IPS-NIHi11 (cell line): ENCODE measurements at regions not wholly inside any gene's neighbourhood (a gene's known extent, or its start where the extent isn't known, plus 50 kb on each side); places are given as distances from the start of the nearest gene placed in this dataset.

Source experiments
- DNase-seq: peaks from one replicate; pipeline ENCODE4 v3.0.0; 2012; ENCODE audit warnings: mixed read lengths, low spot score

DNA sequence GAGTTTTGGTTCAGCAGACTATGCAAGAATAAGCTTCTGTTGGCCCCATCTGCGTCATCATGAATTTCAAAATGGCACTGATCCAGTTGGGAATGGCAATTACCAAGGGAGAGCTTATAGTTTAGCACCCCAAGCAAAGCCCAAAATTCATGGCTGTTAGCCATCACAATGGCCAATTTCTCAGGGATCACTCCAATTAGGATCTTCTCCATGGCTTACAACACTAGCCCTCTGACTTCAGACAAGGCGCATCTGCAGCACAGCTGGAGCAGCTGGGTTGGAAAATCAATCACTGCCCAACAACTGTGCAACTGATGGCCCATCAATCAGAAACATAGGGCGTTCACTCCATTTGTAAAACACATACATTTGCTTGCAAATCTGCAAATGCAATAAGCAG, 273.6 kb downstream of the SRBD1 start:
- DNase-seq: no peak

DNA sequence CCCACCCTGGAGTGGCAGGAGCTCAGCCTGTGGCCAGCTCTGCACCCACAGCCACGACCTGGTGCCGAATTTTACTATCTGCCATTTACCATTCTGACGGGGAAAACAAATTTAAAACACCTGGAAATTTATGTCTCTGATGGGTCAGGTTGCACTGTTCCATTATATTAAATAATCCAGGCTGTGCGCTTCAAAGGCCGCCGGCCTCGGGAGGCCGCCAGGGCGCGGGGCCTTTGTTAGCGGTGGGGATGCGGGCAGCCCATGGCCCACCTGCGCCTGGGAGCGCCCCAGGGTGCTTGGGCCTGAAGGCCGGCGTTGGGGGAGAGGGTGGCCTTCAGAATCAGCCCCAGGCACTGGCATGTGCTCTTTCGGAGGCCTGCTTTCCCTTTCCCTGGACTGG, 276.9 kb downstream of the SRBD1 start:
- no peak for DNase-seq

DNA sequence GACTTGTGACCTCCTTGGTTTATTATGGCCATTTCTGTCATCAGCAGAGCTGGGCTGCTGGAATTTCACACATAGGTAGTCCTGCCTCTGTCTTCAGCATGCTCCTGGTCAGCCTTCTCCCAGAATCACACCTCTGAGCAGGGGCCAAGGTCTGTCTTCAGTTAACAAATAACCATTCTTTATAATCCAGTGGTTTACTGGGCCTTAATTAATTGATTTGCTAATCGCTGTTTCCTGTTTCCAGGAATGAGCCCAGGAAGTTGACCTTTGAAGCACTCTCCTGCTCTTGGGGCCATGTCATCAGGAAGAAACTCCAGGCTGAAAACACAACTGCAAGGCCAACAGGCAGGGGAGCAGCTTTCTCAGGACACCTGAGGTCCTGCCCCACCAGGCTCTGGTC, 278.5 kb downstream of the SRBD1 start:
- DNase-seq: no peak

DNA sequence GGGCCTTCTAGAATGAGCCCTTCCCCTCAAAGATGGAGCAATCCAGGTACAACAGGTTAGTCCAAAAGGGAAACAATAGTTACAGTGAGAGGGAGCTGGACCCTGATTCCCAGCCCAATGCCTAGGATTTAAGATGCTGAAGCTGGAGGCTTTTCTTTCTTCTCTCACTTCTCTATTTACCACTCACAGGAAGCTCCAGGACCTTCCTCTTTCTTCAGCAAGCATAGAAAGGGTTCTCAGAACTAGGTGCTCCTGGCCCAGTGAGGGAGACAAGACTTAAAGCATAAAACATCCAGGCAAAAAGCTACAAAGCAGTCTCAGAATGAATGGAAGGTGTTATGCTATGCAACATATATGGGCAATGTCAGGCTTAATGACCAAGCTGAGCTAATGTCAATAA, 279.0 kb downstream of the SRBD1 start:
- no peak for DNase-seq

DNA sequence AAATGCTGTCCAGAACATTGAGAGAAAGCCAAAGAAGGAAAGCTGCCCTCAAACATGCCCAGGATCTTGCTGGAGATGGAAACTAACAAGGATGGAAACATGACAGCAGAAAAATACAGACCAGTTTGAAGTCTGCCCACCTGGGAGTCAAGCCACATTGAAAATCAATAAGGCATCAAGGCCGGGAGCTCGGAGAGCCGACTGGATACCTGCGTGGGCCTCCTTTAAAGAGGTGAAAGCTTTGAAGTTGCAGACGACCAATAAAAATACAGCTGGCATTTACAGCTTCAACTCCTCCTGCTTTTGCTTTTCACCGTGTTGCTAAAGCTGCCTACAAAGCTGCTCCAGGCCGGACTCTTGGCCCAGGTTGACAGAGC, 279.7 kb downstream of the SRBD1 start:
- DNase-seq: no peak

DNA sequence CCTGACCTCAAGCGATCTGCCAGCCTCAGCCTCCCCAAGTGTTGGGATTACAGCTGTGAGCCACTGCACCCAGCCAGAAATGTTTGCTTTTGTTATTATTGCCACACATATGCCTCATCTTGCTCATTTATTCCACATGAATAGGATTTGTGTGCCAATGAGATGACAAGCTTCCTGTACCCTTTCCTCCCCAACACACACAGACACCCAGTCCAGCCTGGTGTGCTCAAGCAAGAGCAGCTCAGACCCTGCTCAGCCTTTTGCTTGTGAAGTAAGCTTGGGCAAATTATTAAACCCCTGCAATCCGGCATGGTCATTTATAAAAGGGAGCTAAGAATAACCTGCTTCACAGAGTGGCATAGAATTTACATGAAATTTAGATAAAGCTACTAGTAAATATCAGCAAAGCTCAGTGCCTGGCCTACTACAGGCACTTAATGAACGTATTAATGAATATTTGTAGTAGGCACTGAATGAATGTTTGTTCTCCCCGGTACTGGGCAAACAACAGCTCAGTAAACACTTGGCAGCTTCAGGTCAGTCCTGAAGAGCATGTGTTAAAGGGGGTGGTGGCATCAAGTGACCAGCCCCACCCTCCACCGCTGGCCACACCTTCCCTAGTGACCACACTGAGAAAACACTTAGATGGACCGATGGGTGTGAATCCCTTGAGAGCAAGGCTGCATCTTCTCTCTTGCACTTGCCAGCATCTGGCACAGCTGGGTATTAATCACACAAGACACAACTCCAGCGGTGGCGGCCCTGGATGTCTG, 280.2 kb downstream of the SRBD1 start:
- peak; percentile 35 for DNase-seq

DNA sequence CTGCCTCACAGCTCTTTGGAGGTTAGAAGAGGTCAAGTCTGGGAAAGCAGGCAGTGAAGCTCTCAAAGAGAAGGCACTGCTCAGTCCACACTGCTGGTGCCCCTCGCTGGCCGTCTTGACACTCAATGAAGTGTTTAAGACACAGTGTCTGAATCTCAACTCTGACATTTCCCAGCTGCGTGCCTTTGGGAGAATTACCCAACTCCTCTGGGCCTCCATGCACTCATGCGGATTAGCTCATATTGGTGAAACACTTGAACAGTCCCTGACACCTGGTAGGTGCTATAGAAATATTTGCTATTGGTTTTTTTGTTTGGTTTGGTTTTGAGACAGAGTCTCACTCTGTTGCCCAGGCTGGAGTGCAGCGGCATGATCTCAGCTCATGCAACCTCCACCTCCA, 281.0 kb downstream of the SRBD1 start:
- DNase-seq: no peak

DNA sequence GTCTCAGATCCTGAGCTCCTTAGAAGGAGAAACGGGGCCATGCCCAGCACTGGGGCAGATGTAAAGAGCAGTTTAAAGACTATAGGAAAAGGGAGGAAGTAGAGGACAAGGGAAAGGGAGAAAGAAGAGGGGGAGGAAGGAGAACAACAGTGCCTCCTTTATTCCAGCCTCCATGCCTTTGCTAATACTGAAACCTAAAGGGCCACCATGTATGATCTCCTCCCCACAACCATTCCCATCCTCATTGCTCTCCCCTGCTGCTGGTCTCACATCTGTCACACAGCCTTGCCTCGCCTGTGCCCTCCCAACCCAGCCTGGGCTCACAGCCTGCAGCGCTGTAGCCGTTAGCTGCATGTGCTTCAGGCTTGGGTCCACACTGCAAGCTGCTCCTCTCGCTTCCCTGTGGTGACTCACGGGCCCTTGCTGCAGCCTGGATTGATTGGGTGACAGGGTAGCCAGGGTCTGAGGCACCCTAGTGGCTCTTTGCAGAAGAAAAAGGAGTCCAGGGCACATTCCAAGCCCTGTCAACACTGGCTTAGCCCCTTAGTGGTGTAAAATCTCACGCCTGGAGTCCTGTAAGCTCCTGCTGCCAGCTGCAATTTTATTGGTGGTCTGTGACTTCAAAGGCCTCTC, 281.9 kb downstream of the SRBD1 start:
- DNase-seq: peak; percentile 28

DNA sequence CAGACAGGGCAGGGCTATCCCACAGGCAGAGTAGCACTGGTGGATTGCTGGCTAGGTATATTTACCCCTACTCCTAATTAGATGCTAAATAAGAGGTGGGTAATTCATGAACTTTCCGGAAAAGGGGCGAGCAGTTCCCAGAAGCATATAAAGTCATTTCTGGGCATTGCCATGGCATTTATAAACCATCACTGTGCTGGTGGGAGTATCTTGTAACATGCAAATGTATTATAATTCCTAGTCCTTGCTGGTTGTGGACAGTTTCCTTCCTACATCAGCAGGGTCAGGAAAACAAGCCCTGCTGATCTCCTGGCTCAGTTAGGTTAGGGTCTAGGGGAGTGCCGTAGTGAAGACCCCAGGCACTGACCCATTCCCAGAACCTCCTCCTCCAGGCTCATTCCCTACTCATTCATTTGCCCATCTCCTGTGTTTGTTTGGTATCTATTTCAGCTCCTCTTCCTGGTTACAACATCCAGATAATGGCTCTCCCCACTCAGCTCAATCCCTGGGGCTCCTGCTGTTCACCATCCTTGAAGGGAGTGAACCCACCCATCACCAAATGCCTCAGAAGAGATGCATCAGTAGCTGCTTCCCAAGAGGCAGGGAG, 282.7 kb downstream of the SRBD1 start:
- DNase-seq: no peak

DNA sequence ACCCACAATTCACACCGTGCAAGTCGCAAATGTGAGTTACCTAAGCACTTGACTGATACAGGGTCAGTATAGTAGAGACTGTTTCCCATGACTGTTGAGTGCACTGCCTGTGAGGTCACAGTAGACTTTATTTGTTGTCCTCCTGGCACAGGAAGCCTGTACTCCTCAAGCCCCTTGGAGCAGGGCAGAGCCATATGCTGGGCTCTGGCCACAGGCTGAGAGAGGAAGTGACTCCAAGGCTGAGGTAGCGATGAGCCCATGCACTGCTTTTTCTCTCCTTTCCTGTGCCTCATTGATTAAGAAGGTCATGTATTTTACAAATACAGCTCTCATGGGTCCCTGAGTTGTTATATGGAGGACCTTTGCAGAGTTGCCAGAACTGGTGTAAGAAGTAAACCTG, 287.7 kb downstream of the SRBD1 start:
- no peak for DNase-seq

DNA sequence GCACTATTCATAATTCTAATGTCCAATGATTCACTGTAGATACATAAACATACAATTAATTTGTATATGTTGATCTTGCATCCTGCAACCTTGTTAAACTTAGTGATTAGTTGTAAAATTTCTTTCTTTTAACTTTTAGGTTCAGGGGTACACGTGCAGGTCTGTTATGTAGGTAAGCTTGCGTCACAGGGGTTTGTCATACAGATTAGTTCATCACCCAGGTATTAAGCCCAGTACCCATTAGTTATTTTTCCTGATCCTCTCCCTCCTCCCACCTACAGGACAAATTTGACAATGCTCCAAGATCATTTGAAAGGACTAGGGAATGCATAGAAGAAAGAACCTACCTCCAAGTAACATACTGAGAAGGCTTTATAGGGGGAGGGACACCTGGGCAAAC, 290.1 kb downstream of the SRBD1 start:
- DNase-seq: no peak

DNA sequence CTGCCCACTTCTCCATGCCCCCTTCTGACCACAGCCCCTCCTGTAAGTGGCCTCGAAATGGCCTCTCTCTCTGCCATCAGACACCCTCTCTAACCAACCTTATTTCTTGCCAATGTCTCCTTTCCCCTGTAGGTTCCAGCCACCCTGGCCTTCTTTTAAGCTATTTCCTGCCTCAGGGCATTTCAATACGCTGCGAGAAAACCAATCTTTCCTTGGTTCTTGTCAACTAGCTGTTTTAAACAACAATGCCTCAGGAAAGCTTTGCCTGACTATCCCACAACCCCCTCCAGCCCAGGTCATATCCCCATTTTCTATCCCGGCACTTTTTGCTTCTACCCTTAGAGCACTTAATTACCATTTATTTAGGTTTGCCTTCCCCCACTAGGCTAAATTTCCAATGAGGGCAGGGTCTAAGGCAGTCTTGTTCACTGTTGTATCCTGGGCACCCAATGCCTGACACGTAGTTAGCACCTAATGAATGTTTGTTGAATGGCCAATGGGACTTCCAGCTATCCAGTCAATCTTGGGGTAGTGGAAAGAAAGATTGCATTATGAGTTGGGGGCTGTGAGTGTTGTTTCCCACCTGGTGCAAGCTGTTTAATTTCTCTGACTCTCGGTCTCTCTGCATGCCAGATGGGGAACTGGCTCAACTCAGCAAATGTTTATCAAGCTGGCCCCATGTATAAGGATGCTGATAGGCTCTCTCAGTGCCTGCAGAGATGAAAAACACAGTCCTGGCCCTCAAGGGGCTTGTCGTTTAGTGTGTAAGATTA, 291.2 kb downstream of the SRBD1 start:
- no peak for DNase-seq

DNA sequence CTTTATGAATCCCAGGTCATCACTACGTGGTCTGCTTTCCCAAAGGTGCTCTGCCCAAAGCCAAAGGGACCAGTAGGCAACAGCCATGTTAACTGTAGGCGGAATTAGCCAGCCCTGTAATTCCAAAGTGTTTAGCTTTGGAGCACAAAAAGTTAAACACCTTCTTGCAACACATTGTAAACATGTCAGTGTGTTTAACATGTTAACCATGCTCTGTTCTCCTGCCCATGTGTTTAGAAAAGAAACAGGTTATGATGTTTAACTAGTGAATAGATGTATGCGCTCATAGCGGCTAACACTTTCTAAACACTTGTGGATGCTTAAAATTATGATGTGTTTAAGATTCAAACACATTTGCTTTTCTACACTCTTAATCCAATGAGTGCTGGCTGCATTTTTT, 292.4 kb downstream of the SRBD1 start:
- no peak for DNase-seq

DNA sequence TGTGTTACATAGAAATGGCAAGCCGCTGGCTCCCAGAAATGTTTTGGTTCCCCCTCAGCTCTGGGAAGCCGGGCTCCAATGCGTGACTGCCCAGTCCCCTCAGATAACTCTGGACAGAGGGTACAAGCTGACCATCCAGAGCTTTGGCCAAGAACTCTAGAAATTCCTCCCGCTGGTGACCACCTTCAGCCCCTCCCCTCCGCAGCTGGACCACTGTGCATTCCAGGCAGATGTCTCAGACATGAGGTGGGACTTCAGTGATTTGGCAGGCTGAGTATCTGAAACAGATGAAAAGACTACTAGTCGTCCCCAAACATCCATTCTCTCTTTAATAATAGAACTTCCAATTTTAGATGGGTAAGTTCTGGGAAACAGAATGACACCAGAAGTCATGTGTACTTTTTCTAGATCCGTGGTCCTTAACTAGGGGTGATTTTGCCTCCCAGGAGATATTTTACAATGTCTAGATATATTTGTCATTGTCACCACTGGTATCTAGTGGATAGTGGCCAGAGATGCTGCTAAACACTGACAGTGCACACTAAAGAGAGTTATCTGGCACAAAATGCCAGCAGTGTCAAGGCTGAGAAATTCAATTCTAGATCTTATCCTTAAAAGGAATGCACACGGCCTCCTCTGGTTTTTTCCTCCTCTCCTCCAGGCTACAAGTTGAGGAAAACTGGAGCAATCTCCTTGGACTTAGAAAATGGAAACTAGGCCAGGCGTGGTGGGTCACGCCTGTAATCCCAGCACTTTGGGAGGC, 294.3 kb downstream of the SRBD1 start:
- DNase-seq: no peak

DNA sequence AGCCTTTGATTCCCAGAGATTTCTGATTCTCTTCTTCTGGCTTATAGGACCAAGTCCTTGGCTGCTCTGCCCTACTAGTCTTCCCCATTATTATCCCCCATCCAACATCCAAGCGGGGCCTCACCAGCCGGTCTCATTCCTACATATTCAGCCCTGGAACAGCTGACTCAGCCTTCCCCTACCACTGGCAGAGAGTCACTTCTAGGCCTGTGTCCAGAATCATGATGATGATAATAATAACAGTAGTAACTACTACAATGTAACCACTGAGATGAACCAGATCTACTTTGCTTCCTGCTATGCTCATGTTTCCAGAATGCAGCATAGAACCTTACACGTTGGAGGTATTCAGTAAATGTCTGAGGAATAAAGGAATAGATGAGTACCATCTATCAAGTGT, 295.2 kb downstream of the SRBD1 start:
- DNase-seq: no peak

DNA sequence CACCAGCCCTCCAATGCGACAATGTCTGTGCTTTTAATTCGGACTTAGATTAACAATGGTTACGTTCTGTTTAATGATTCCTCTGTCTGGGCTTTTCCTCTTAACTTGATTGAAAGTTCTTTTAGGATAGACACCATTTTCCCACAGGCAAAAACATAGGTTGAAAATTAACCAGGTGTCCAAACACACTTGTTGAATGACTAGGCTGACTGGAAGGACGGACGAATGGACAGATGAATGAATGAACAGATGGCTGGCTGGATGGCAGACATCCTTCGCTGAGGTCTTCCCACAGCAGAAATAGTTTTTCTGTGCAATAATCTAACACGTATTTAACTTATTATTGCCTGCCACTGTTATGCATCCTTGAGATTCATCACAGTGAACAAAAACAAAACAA, 298.8 kb downstream of the SRBD1 start:
- DNase-seq: no peak

DNA sequence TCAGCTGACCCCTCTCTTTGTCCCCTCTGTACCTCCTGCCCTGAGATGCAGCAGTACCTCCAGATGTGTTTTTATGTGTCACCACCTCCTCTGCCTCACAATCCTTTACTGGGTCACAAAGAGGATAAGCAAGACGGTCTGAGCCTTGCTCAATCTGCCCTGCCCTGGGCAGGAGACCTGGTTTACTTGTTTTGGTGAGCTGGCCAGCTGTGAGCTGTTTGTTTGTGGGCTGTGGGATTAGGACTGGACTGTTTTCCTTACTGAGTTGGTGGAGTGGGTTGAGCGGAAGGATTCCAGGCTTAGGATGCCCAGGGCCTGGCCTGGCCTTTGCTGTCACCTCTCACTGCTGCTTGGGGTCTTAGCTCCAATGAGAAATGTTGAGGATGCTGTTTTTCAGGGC, 299.5 kb downstream of the SRBD1 start:
- DNase-seq: no peak

DNA sequence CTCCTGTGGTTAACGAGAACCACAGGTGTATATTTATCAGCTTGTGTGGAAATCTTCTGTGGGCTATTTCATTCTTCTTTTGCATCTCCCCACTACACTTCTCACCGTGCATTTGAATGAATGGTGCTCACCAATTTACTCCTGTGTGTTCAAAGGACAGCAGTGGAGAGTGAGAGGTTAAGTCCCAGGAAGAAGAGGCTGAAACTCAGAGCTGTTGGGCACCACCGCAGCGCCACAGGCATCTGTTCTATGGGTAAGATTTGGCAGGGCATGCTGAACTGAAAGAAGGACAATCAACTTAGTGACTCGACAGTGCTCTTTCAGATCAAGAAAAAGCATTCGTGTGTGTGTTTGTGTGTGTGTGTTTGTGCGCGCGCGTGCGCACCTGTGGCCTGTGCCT, 297.9 kb upstream of the SIX2 start:
- DNase-seq: no peak

DNA sequence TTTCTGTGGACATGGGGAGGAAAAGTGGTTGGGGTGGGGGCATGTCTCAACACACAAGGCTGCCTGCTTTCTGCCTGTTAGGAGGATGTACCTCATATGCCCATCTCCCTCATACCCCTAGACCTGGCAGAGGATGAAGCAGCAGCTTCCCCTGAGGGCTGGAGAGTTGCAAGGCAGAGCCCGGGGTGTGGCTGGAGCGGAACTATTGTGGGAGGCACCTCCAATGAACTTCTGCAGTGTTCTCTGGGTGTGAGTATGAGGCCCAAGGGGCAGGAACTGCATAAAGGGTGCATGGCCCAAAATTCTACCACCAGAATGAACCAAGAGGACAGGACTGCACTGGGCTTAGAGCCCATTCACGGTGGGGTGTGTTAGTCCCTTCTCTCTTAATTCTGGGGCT, 296.3 kb upstream of the SIX2 start:
- no peak for DNase-seq

DNA sequence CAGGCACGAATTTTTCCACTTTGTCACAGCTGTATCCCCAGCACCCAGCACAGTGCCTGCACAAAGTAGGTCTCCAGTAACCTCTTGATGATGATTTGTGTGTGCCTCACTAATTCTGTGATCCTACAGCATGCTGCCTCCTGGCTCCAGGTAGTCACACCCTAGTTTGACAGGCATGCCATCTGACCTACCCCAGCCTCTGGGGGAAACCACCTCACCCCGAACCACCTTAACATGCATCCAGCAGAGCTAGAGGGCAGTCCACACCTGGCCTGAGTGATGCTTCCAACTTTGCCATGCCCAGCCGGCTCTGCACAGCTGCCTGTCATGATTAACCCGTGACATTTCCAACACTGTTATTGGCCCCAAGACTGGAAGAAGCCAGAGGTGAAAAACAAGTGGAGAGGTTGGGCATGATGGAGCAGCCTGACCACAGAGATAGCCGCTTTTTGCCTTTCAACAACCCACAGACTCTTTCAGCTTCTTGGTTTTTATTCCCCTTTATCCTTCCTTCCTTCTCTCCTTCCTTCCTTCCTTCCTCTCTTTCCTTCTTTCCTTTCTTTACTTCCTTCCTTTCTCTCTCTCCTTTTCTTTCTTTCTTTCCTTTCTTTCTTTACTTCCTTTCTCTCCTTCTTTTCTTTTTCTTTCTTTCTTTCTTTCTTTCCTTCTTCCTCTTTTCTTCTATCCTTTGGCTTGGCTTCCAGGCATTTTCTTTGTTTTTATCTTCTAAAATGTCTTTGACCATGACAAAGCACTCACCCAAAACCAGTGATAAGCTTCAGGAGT, 294.4 kb upstream of the SIX2 start:
- DNase-seq: no peak
